SK-N-MC (cell line): ENCODE measurements at regions not wholly inside any gene's neighbourhood (a gene's known extent, or its start where the extent isn't known, plus 50 kb on each side); places are given as distances from the start of the nearest gene placed in this dataset.

ENCODE experiments used
- DNase-seq: peaks from one replicate; pipeline ENCODE4 v3.0.0-alpha.2; 2011; ENCODE audit warnings: low read depth, low spot score
- H3K27ac ChIP-seq: fragments of 200-600 bp; sonication (generic); 2 replicates; pipeline ENCODE4 v1.5.1; 2016; ENCODE audit warnings: mixed run types
- H3K36me3 ChIP-seq: fragments of 200-600 bp; sonication (generic); 2 replicates; pipeline ENCODE4 v1.6.1; 2017; ENCODE audit warnings: antibody characterized with exemption, low read length, mixed read lengths; ENCODE audit not compliant: insufficient read depth
- H3K4me3 ChIP-seq: fragments of 200-600 bp; sonication (generic); 2 replicates; pipeline ENCODE4 v1.5.1; 2016
- H3K9ac ChIP-seq: fragments of 200-600 bp; sonication (generic); 2 replicates; pipeline ENCODE4 v1.8.0; 2017; ENCODE audit warnings: mixed run types, mixed read lengths; ENCODE audit not compliant: insufficient read length
- H3K9me3 ChIP-seq: fragments of 200-600 bp; sonication (generic); 2 replicates; pipeline ENCODE4 v1.6.1; 2017; ENCODE audit warnings: low read depth, mild to moderate bottlenecking, antibody characterized with exemption, low read length, moderate library complexity, mixed read lengths
- EZH2 ChIP-seq: fragments of 200-600 bp; sonication (generic); IDR thresholded peaks from one replicate; pipeline ENCODE4 v1.6.1; 2017; ENCODE audit warnings: antibody characterized with exemption
- FOXP2 ChIP-seq: optimal IDR thresholded peaks from 2 replicates; pipeline ENCODE3; 2011; ENCODE audit warnings: mild to moderate bottlenecking, moderate library complexity; ENCODE audit not compliant: insufficient read depth; ENCODE audit errors: extremely low read length, control extremely low read depth
- POLR2AphosphoS5 ChIP-seq: IDR thresholded peaks from 2 replicates; pipeline ENCODE4 v1.6.1; 2012; ENCODE audit warnings: mild to moderate bottlenecking, low read depth, low read length, borderline replicate concordance

DNA sequence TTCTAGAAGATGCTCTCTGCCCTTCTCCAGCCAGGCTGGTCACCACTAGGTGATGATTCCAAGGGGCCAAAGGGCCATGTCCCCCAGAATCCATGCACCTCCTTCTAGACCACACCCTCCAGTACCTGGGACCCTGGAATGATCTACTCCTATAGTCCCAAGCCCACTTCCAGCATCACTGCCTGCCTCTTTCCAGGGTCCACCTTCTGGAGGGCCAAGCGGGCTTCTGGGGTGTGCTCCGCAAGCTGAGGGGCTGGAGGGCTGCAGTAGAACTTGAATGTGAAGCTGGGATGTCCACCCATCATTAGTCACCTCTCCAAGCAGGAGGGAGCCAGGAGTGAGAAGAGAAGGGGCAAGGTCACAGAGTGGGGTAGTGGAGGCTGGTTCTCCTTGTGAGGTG, 234.4 kb upstream of the MYO3A start:
- Histone ChIP-seq H3K36me3 (no peaks in the 10 kb centered on the region), H3K27ac (no peak overlapping the region), H3K9ac (no peak overlapping the region), H3K9me3 (no peaks in the 10 kb centered on the region), H3K4me3 (no peak overlapping the region)
- DNase-seq = no peak
- TF ChIP-seq FOXP2 = no peak
- TF ChIP-seq EZH2 = no peak
- TF ChIP-seq POLR2AphosphoS5 = no peak

DNA sequence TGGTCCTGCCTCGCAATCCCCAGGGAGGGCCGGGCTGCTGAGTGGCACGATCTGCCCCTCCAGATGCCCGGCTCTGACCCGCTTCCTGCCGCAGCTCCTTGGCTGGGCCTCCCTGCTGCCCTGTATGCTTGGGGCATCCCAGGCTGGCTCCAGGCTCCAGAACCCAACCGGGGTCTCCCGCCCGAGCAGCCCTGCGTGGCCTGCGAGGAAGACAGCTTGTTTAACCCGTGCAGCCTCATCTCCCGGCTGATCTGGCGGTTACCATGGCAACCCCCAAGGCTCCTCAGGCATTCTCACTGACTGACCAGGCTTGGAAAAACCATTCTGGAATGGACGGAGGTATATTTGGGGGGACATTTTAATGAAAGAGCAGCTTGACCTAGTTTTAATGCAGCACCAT, 232.4 kb upstream of the MYO3A start:
- H3K9ac ChIP-seq = no peak overlapping the region
- TF ChIP-seq FOXP2 (no peak), POLR2AphosphoS5 (no peak), EZH2 (no peak)
- H3K9me3 ChIP-seq = no peaks in the 10 kb centered on the region
- no peak overlapping the region for H3K27ac ChIP-seq
- DNase-seq = no peak
- H3K36me3 ChIP-seq = no peaks in the 10 kb centered on the region
- no peak overlapping the region for H3K4me3 ChIP-seq

DNA sequence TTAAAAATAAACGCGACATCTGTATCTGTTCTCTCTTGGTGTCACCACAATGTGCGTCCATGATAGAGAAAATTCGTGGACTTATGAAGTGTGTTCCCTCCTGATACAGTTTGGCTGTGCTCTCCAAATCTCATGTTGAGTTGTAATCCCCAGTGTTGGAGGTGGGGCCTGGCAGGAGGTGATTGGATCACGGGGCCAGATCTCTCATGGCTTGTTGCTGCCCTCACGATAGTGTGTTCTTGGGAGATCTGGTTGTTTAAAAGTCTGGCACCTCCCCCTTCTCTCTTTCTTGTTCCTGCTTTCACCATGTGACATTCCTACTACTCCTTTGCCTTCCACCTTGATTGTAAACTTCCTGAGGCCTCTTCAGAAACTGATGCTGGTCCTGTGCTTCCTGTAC, 229.4 kb upstream of the MYO3A start:
- Histone ChIP-seq H3K27ac (no peak overlapping the region), H3K9me3 (no peaks in the 10 kb centered on the region), H3K36me3 (no peaks in the 10 kb centered on the region), H3K4me3 (no peak overlapping the region), H3K9ac (no peak overlapping the region)
- DNase-seq = no peak
- TF ChIP-seq EZH2 = no peak
- TF ChIP-seq POLR2AphosphoS5 = no peak
- no peak for TF ChIP-seq FOXP2

DNA sequence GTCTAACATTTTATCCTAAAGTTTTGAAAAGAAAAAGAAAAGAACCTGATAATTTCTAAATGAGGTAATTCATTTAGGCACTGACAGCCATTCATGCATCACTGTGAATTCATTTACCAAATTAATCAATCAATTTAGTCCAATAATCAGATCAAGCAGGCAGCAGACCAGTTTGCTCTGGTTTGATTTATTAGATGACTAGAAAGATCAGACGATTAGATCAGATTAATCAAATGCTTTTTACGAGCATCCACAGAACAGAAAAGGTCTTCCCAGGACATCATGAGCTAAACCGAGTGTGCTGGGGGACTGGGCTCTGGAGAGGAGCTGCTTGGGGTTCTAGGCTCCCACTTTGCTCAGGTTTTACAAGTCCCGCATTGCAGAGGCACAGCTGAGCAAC, 226.5 kb upstream of the MYO3A start:
- Histone ChIP-seq H3K9me3 (no peaks in the 10 kb centered on the region), H3K9ac (no peak overlapping the region), H3K36me3 (no peaks in the 10 kb centered on the region), H3K27ac (no peak overlapping the region), H3K4me3 (no peak overlapping the region)
- TF ChIP-seq POLR2AphosphoS5 (no peak), EZH2 (no peak), FOXP2 (no peak)
- no peak for DNase-seq

DNA sequence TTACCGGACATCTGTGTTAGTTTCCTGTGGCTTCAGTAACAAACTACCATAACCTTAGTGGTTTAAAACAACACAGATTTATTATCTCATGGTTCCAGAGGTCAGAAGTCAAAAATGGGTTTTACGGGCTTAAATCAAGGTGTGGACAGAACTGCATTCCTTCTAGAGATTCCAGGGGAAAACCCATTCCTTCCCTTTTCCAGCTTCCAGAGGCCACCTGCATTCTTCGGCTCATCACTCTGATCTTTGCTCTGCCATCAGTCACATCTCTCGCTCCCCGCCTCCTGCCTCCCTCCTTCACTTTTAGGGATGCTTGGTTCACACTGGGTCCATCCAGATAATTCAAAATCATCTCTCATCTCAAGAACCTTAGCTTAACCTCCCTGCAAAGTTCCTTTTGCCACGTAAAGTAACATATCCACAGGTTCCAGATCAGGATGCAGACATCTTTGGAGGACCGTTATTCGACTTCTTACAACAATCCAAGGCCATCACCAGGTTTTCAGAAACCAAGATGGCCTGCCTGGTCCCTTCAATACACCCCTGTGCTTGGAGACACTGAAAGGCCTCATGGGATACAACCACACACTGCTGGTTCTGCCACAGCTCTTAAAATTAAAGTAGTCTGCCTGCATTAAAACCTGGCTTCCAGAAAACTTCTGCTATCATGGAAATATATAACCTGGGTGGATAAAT, 225.9 kb upstream of the MYO3A start:
- no peak overlapping the region for H3K9ac ChIP-seq
- H3K27ac ChIP-seq = no peak overlapping the region
- no peak for TF ChIP-seq POLR2AphosphoS5
- H3K9me3 ChIP-seq = no peaks in the 10 kb centered on the region
- no peak overlapping the region for H3K4me3 ChIP-seq
- DNase-seq = no peak
- no peaks in the 10 kb centered on the region for H3K36me3 ChIP-seq

DNA sequence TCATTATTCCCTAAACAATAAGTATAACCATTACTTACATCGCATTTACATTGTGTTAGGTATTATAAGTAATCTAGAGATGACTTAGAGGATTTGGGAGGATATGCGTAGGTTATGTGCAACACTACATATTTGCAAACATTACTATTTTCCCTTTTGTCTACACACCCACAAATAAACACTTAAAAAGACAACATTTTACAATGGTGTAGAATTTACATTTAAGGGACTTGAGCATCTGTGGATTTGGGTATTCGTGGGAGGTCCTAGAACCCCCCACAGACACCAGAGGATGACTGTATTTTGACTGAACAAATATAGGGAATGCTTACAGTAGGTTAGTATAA, 220.2 kb upstream of the MYO3A start:
- no peak overlapping the region for H3K9ac ChIP-seq
- TF ChIP-seq FOXP2 = no peak
- TF ChIP-seq POLR2AphosphoS5 = no peak
- TF ChIP-seq EZH2 = no peak
- no peak overlapping the region for H3K4me3 ChIP-seq
- DNase-seq = no peak
- H3K27ac ChIP-seq = no peak overlapping the region
- H3K36me3 ChIP-seq = no peaks in the 10 kb centered on the region
- H3K9me3 ChIP-seq = no peaks in the 10 kb centered on the region

DNA sequence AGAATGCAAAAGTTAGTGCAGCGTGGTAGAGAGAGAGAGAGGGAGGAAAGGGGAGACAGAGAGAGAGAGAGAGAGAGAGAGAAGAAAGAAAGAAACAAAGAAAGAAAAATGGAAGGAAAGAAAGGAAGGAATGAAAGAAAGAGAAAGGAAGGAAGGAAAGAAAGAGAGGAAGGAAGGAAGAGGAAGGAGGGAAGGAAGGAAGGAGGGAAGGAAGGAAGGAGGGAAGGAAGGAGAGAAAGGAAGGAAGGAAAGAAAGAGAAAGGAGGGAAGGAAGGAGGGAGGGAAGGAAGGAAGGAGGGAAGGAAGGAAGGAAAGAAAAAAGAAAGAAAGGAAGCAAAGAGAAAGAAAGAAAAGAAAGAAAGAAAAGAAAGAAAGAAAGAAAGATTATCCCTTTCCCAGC, 209.8 kb upstream of the MYO3A start:
- no peak for TF ChIP-seq EZH2
- TF ChIP-seq POLR2AphosphoS5 = no peak
- no peak for TF ChIP-seq FOXP2
- H3K9ac ChIP-seq = no peak overlapping the region
- DNase-seq = no peak
- no peak overlapping the region for H3K27ac ChIP-seq
- no peaks in the 10 kb centered on the region for H3K36me3 ChIP-seq
- no peaks in the 10 kb centered on the region for H3K9me3 ChIP-seq
- no peak overlapping the region for H3K4me3 ChIP-seq

DNA sequence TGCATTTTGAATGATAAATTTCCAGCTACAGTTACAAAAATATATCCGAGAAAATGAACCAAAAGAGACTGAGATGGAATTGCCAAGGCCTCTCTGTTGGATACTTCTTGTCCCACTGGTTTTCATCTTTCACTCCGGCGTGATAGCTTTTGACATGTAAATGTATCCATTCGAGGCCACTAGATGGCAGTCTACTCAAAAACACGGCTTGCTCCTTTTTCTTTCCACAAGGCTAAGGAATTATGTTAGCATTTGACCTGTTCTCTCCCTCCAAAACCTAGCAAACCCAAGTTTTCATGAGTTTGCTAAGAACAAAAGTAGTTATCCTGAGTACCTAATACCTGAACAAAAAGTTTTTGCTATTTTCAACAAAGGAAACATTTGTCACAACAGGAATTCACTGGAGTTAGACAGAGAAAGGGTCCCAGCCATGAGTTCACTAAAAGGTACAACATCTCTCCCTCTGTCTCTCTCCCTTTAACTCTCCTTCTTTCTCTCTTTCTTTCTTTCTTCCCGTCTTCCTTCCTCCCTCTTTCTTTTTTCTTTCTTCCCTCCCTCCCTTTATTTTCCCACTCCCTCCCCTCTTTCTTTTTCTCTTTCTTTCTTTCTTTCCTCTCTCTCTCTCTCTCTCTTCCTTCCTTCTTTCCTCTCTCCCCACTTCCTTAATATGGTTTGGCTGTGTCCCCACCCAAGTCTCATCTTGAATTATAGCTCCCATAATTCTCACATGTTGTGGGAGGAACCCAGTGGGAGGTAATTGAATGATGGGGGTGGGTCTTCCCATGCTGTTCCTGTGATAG, 207.9 kb upstream of the MYO3A start:
- TF ChIP-seq POLR2AphosphoS5 (no peak), EZH2 (no peak), FOXP2 (no peak)
- H3K27ac ChIP-seq = peak overlapping the region; percentile 57; the same call in 1 of the 2 replicates
- H3K9me3 ChIP-seq = no peaks in the 10 kb centered on the region
- DNase-seq = no peak
- no peak overlapping the region for H3K4me3 ChIP-seq
- H3K9ac ChIP-seq = no peak overlapping the region
- no peaks in the 10 kb centered on the region for H3K36me3 ChIP-seq
